ENCODE measurements at regions not wholly inside any gene's neighbourhood (a gene's known extent, or its start where the extent isn't known, plus 50 kb on each side); places are given as distances from the start of the nearest gene placed in this dataset.

DNA sequence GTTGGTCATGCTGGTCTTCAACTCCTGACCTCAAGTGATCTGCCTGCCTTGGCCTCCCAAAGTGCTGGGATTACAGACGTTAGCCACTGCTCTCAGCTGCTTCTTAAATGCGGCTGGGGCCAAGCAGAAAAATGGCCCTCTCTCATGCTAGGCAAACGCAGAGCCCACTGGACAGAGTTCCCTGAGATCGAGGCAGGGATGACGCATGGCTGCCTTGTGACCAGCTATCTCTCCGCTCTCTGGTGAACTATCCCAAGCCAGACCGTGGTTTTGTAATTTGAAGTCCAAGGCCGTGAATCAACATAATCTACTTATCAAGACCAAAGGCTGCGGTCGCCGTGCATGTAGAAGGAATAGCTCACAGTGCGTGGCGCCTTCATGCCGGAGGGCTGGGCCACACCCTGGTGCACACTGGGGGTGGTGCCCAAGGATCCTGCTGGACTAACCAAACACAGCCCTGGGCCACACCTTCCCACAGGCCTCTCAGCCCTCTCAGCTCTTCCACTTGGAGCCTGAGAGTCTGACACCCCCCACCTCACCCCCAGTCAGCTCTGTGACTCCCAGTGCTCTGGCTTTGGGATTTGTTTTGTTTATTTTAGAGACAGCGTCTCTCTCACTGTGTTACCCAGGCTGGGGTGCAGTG, 88.1 kb upstream of the CUX1 start:
- Histone ChIP-seq H3K4me3 (ENCODE audit: control insufficient read depth in 1 of 7, extremely low read depth in 1 of 7, insufficient read depth in 4 of 7, low read depth in 2 of 7, low read length in 6 of 7) (no peak overlapping the region), H3K9me3 (ENCODE audit: control extremely low read depth in 1 of 5, control insufficient read depth in 4 of 5, insufficient read depth in 2 of 5, low read depth in 1 of 5, low read length in 4 of 5) (no peaks in the 10 kb centered on the region), H3K27me3 (replicated peaks in 2 of 5; ENCODE audit: control insufficient read depth in 4 of 5, insufficient read depth in 5 of 5, low read length in 4 of 5) (no peaks in the 10 kb centered on the region), H3K4me1 (ENCODE audit: control extremely low read depth in 1 of 4, control insufficient read depth in 4 of 4, insufficient read depth in 4 of 4, low read length in 3 of 4) (peaks cover 0 to 16% (median 11%) of the 10 kb centered on the region in 4 experiments), H3K36me3 (ENCODE audit: control insufficient read depth in 4 of 4, insufficient read depth in 4 of 4, low read length in 3 of 4) (no peaks in the 10 kb centered on the region), H3K27ac (ENCODE audit: insufficient read depth in 1 of 2, low read depth in 1 of 2, low read length in 2 of 2, poor library complexity in 1 of 2, severe bottlenecking in 2 of 2) (peak overlapping the region in 1 of 2 experiments; percentile 64)
- DNase-seq, result peak in 2 of 3 donors; percentile 46 to 72
- ChIA-PET POLR2A (no interaction called here), CTCF (interaction anchor here (0.8 to 4.7 kb wide), 5 partner anchors 11 to 85 kb away, joined by 3 to 23 read pairs (median 3); no protein-coding TSS in a partner anchor)
- 89% methylated on average over 14 of the region's 15 CpGs for WGBS (ENCODE audit: insufficient coverage)

GRCh38 chr7:101731502-101732084, 85.8 kb upstream of the CUX1 start:
- Histone ChIP-seq H3K4me1 (ENCODE audit: control extremely low read depth in 1 of 4, control insufficient read depth in 4 of 4, insufficient read depth in 4 of 4, low read length in 3 of 4) (peaks cover 0 to 16% (median 11%) of the 10 kb centered on the region in 4 experiments), H3K9me3 (ENCODE audit: control extremely low read depth in 1 of 5, control insufficient read depth in 4 of 5, insufficient read depth in 2 of 5, low read depth in 1 of 5, low read length in 4 of 5) (no peaks in the 10 kb centered on the region), H3K27me3 (replicated peaks in 2 of 5; ENCODE audit: control insufficient read depth in 4 of 5, insufficient read depth in 5 of 5, low read length in 4 of 5) (no peaks in the 10 kb centered on the region), H3K27ac (ENCODE audit: insufficient read depth in 1 of 2, low read depth in 1 of 2, low read length in 2 of 2, poor library complexity in 1 of 2, severe bottlenecking in 2 of 2) (no peak overlapping the region), H3K36me3 (ENCODE audit: control insufficient read depth in 4 of 4, insufficient read depth in 4 of 4, low read length in 3 of 4) (no peaks in the 10 kb centered on the region), H3K4me3 (ENCODE audit: control insufficient read depth in 1 of 7, extremely low read depth in 1 of 7, insufficient read depth in 4 of 7, low read depth in 2 of 7, low read length in 6 of 7) (no peak overlapping the region)
- ChIA-PET POLR2A (no interaction called here), CTCF (interaction anchor here (0.9 to 4.7 kb wide), 3 partner anchors 9 to 16 kb away, joined by 5 to 23 read pairs (median 5); no protein-coding TSS in a partner anchor)
- 97% methylated on average over 8 of the region's 11 CpGs for WGBS (ENCODE audit: insufficient coverage)
- no peak for DNase-seq

GRCh38 chr7:101733713-101734475, 83.5 kb upstream of the CUX1 start:
- 33% methylated on average over 16 of the region's 24 CpGs for WGBS (ENCODE audit: insufficient coverage)
- Histone ChIP-seq H3K4me3 (ENCODE audit: control insufficient read depth in 1 of 7, extremely low read depth in 1 of 7, insufficient read depth in 4 of 7, low read depth in 2 of 7, low read length in 6 of 7) (peak overlapping the region in 4 of 7 experiments; percentile 8 to 46 (median 41)), H3K36me3 (ENCODE audit: control insufficient read depth in 4 of 4, insufficient read depth in 4 of 4, low read length in 3 of 4) (no peaks in the 10 kb centered on the region), H3K27me3 (replicated peaks in 2 of 5; ENCODE audit: control insufficient read depth in 4 of 5, insufficient read depth in 5 of 5, low read length in 4 of 5) (no peaks in the 10 kb centered on the region), H3K27ac (ENCODE audit: insufficient read depth in 1 of 2, low read depth in 1 of 2, low read length in 2 of 2, poor library complexity in 1 of 2, severe bottlenecking in 2 of 2) (peak overlapping the region in 1 of 2 experiments; percentile 60), H3K4me1 (ENCODE audit: control extremely low read depth in 1 of 4, control insufficient read depth in 4 of 4, insufficient read depth in 4 of 4, low read length in 3 of 4) (peaks cover 0 to 19% (median 11%) of the 10 kb centered on the region in 4 experiments), H3K9me3 (ENCODE audit: control extremely low read depth in 1 of 5, control insufficient read depth in 4 of 5, insufficient read depth in 2 of 5, low read depth in 1 of 5, low read length in 4 of 5) (no peaks in the 10 kb centered on the region)
- DNase-seq, result peak in 2 of 3 donors; percentile 52 to 57
- ChIA-PET POLR2A (interaction anchor here (2.0 kb wide), 1 partner anchor 10 kb away, joined by 5 read pairs; no protein-coding TSS in a partner anchor), CTCF (interaction anchor here (0.8 to 2.3 kb wide), 6 partner anchors 8 to 123 kb away, joined by 3 to 14 read pairs (median 6); no protein-coding TSS in a partner anchor)

DNA sequence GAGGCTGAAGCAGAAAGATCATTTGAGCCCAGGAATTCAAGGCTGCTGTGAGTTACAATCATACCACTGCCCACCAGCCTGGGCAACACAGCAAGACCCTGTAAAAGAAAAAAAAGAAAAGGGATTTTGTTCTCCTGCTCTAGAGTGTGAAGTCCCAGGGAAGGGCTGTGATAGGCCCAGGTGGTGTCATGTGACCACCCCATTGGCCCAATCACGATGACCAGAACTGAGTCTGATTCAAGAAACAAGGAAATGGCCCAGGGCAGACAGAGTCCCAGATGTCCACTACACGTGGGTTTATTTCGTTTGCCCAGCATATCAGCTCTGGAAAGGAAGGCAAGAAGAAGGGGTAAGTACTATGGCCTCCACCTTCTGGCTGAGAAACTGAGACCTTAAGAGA, 81.3 kb upstream of the CUX1 start:
- no peaks in the 10 kb centered on the region for H3K27me3 ChIP-seq (replicated peaks in 2 of 5; ENCODE audit: control insufficient read depth in 4 of 5, insufficient read depth in 5 of 5, low read length in 4 of 5)
- ChIA-PET CTCF (interaction anchor here (1.0 to 2.3 kb wide), 6 partner anchors 8 to 47 kb away, joined by 3 to 14 read pairs (median 5); no protein-coding TSS in a partner anchor), POLR2A (no interaction called here)
- no peaks in the 10 kb centered on the region for H3K36me3 ChIP-seq (ENCODE audit: control insufficient read depth in 4 of 4, insufficient read depth in 4 of 4, low read length in 3 of 4)
- no peaks in the 10 kb centered on the region for H3K9me3 ChIP-seq (ENCODE audit: control extremely low read depth in 1 of 5, control insufficient read depth in 4 of 5, insufficient read depth in 2 of 5, low read depth in 1 of 5, low read length in 4 of 5)
- peak in 1 of 3 donors; percentile 42 for DNase-seq
- H3K4me1 ChIP-seq (ENCODE audit: control extremely low read depth in 1 of 4, control insufficient read depth in 4 of 4, insufficient read depth in 4 of 4, low read length in 3 of 4), result peaks cover 4 to 32% (median 31%) of the 10 kb centered on the region in 4 experiments
- H3K4me3 ChIP-seq (ENCODE audit: control insufficient read depth in 1 of 7, extremely low read depth in 1 of 7, insufficient read depth in 4 of 7, low read depth in 2 of 7, low read length in 6 of 7), result no peak overlapping the region
- H3K27ac ChIP-seq (ENCODE audit: insufficient read depth in 1 of 2, low read depth in 1 of 2, low read length in 2 of 2, poor library complexity in 1 of 2, severe bottlenecking in 2 of 2), result no peak overlapping the region
- 100% methylated on average over 1 of the region's 3 CpGs for WGBS (ENCODE audit: insufficient coverage)

DNA sequence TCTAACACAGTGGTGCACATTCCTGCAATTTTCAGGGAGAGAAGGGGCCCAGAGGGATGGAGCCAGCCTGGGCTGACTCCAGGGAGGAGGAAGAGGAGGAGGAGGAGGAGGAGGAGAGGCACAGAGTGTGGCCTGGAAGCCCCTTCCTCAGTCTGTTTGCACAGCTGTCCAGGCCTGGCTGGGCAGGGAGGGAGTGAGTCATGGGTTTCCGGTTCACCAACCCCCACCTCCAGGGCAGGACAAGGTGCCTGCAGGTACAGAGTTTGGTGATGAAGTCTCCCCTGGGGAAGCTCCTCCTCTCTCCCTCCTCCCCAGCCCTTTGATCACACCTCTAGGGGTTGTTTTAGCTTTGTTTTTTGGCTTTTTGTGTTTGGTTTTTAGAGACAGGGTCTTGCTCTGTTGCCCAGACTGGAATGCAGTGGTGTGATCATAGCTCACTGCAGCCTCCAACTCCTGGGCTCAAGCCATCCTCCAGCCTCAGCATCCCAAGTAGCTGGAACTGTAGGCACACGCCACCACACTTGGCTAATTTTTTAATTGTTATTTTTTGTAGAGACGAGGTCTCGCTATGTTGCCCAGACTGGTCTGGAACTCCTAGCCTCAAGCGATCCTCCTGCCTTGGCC, 77.5 kb upstream of the CUX1 start:
- Histone ChIP-seq H3K27me3 (replicated peaks in 2 of 5; ENCODE audit: control insufficient read depth in 4 of 5, insufficient read depth in 5 of 5, low read length in 4 of 5) (no peaks in the 10 kb centered on the region), H3K4me1 (ENCODE audit: control extremely low read depth in 1 of 4, control insufficient read depth in 4 of 4, insufficient read depth in 4 of 4, low read length in 3 of 4) (peaks cover 9 to 60% (median 54%) of the 10 kb centered on the region in 4 experiments), H3K9me3 (ENCODE audit: control extremely low read depth in 1 of 5, control insufficient read depth in 4 of 5, insufficient read depth in 2 of 5, low read depth in 1 of 5, low read length in 4 of 5) (no peaks in the 10 kb centered on the region), H3K27ac (ENCODE audit: insufficient read depth in 1 of 2, low read depth in 1 of 2, low read length in 2 of 2, poor library complexity in 1 of 2, severe bottlenecking in 2 of 2) (peak overlapping the region; percentile 78 to 83), H3K4me3 (ENCODE audit: control insufficient read depth in 1 of 7, extremely low read depth in 1 of 7, insufficient read depth in 4 of 7, low read depth in 2 of 7, low read length in 6 of 7) (peak overlapping the region in 1 of 7 experiments; percentile 28), H3K36me3 (ENCODE audit: control insufficient read depth in 4 of 4, insufficient read depth in 4 of 4, low read length in 3 of 4) (no peaks in the 10 kb centered on the region)
- 61% methylated on average over 3 of the region's 5 CpGs for WGBS (ENCODE audit: insufficient coverage)
- peak in 1 of 3 donors; percentile 50 for DNase-seq
- POLR2A ChIA-PET, result interaction anchor here (1.1 kb wide), 1 partner anchor 117 kb away, joined by 3 read pairs; no protein-coding TSS in a partner anchor
- CTCF ChIA-PET, result interaction anchor here (0.7 to 5.0 kb wide), 6 partner anchors 9 to 400 kb away, joined by 3 to 23 read pairs (median 4); no protein-coding TSS in a partner anchor

DNA sequence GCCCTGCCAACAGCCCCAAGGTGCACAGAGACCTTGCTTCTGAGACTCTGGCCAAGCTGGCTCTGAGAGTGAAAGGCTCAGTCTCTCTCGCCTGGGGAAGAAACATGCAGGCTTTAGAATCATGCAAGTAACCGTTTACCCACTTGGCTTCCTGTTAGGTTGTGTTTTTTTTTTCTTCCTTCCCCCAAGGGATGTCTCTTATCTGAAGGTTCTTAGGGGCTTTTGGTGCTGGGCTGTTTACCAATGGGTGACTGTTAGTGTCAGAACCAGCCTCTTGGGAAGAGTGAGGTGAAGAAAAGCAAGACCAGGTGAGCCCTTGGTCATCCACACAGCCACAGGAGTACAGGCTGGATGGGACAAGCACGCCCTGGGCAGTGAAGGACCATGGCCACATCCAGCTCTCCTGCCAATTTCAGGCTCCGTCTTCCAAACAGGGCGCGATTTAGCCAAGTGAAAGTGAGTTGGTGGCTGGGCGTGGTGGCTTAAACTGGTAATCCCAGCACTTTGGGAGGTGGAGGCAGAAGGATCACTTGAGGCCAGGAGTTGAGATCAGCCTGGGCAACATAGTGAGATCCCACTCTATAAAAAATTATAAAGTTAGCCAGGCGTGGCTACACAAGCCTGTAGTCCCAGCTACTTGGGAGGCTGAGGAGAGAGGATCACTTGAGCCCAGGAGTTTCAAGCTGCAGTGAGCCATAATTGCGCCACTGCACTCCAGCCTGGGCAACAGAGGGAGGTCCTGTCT, 76.3 kb upstream of the CUX1 start:
- Histone ChIP-seq H3K4me3 (ENCODE audit: control insufficient read depth in 1 of 7, extremely low read depth in 1 of 7, insufficient read depth in 4 of 7, low read depth in 2 of 7, low read length in 6 of 7) (peak overlapping the region in 6 of 7 experiments; percentile 30 to 68 (median 50)), H3K27me3 (replicated peaks in 2 of 5; ENCODE audit: control insufficient read depth in 4 of 5, insufficient read depth in 5 of 5, low read length in 4 of 5) (no peaks in the 10 kb centered on the region), H3K9me3 (ENCODE audit: control extremely low read depth in 1 of 5, control insufficient read depth in 4 of 5, insufficient read depth in 2 of 5, low read depth in 1 of 5, low read length in 4 of 5) (no peaks in the 10 kb centered on the region), H3K36me3 (ENCODE audit: control insufficient read depth in 4 of 4, insufficient read depth in 4 of 4, low read length in 3 of 4) (no peaks in the 10 kb centered on the region), H3K4me1 (ENCODE audit: control extremely low read depth in 1 of 4, control insufficient read depth in 4 of 4, insufficient read depth in 4 of 4, low read length in 3 of 4) (peaks cover 9 to 71% (median 64%) of the 10 kb centered on the region in 4 experiments), H3K27ac (ENCODE audit: insufficient read depth in 1 of 2, low read depth in 1 of 2, low read length in 2 of 2, poor library complexity in 1 of 2, severe bottlenecking in 2 of 2) (peak overlapping the region; percentile 78 to 83)
- peak; percentile 59 to 89 (median 84) for DNase-seq
- 35% methylated on average over 2 of the region's 9 CpGs for WGBS (ENCODE audit: insufficient coverage)
- ChIA-PET CTCF (interaction anchor here (0.6 to 5.0 kb wide), 10 partner anchors 8 to 198 kb away, joined by 3 to 23 read pairs (median 4); partner anchors contain the start of gene CUX1), POLR2A (interaction anchor here (0.7 to 1.1 kb wide), 4 partner anchors 24 to 250 kb away, joined by 3 read pairs; no protein-coding TSS in a partner anchor)

Measured in common myeloid progenitor, CD34-positive (primary cell).